Neural progenitor cell (in vitro differentiated cells): ENCODE measurements at regions not wholly inside any gene's neighbourhood (a gene's known extent, or its start where the extent isn't known, plus 50 kb on each side); places are given as distances from the start of the nearest gene placed in this dataset.

Experiments used
- EZH2 ChIP-seq: fragments of 200-600 bp; sonication (generic); IDR thresholded peaks from 2 replicates; pipeline ENCODE4 v1.6.1; 2017; ENCODE audit warnings: antibody characterized with exemption, mild to moderate bottlenecking, moderate library complexity
- EZH2phosphoT487 ChIP-seq: fragments of 200-600 bp; sonication (generic); IDR thresholded peaks from 2 replicates; pipeline ENCODE4 v1.6.1; 2017; ENCODE audit warnings: antibody characterized with exemption
- TF ChIP-seq, protein P1 (sequence below): fragments of 200-600 bp; sonication (generic); IDR thresholded peaks from 2 replicates; pipeline ENCODE4 v1.5.1; 2017; ENCODE audit warnings: antibody characterized with exemption, mild to moderate bottlenecking

DNA sequence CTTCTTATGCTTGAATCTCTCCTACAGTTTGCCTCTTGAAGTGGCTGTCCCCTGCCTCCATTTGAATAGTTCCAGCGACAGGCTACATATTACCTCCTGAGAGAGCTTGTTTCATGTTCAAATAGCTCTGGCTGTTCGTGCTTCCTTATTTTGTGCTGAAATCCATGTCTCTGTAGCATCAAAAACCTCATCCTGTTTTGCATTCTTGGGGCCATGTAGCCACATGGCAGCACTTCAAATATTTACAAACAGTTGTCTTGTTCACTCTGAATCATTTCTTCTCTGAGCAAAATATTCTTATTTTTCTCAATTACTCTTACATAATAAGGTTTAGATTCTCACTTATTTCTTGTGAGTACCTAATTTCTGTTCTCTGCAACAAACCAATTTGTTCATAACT, 1243.1 kb upstream of the NXPH2 start:
- TF ChIP-seq, protein P1, sequence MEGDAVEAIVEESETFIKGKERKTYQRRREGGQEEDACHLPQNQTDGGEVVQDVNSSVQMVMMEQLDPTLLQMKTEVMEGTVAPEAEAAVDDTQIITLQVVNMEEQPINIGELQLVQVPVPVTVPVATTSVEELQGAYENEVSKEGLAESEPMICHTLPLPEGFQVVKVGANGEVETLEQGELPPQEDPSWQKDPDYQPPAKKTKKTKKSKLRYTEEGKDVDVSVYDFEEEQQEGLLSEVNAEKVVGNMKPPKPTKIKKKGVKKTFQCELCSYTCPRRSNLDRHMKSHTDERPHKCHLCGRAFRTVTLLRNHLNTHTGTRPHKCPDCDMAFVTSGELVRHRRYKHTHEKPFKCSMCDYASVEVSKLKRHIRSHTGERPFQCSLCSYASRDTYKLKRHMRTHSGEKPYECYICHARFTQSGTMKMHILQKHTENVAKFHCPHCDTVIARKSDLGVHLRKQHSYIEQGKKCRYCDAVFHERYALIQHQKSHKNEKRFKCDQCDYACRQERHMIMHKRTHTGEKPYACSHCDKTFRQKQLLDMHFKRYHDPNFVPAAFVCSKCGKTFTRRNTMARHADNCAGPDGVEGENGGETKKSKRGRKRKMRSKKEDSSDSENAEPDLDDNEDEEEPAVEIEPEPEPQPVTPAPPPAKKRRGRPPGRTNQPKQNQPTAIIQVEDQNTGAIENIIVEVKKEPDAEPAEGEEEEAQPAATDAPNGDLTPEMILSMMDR: no peak
- TF ChIP-seq EZH2 (no peak), EZH2phosphoT487 (no peak)
